MM.1S (cell line): ENCODE measurements at regions not wholly inside any gene's neighbourhood (a gene's known extent, or its start where the extent isn't known, plus 50 kb on each side); places are given as distances from the start of the nearest gene placed in this dataset.
"Not testable (repeated sequence)": the region's sequence is repeated elsewhere in the genome, so short reads cannot be mapped to it uniquely, and the experiment has no call there.

Source experiments
- DNase-seq: peaks from one replicate; pipeline ENCODE4 v3.0.0-alpha.2; 2015
- H2AFZ ChIP-seq: fragments of 300-600 bp; sonication (generic); 2 replicates; pipeline ENCODE4 v1.6.0; 2016; ENCODE audit warnings: antibody characterized with exemption, low read length
- H3F3A ChIP-seq: fragments of 300-600 bp; sonication (generic); 2 replicates; pipeline ENCODE4 v1.6.1; 2016; ENCODE audit warnings: mild to moderate bottlenecking, antibody characterized with exemption, low read length, moderate library complexity, mixed read lengths; ENCODE audit not compliant: insufficient read depth
- H3K27ac ChIP-seq: fragments of 300-600 bp; sonication (generic); 2 replicates; pipeline ENCODE4 v1.5.1; 2016; ENCODE audit warnings: mild to moderate bottlenecking, low read length
- H3K27me3 ChIP-seq: fragments of 300-600 bp; sonication (generic); replicated peaks from 2 replicates; pipeline ENCODE4 v1.6.0; 2016; ENCODE audit warnings: low read length; ENCODE audit not compliant: insufficient read depth
- H3K36me3 ChIP-seq: fragments of 300-600 bp; sonication (generic); replicated peaks from 2 replicates; pipeline ENCODE4 v1.6.1; 2016; ENCODE audit warnings: mild to moderate bottlenecking, low read length, mixed read lengths; ENCODE audit not compliant: insufficient read depth
- H3K4me1 ChIP-seq: fragments of 300-600 bp; sonication (generic); 2 replicates; pipeline ENCODE4 v1.6.1; 2016; ENCODE audit warnings: low read length, mixed read lengths
- H3K4me2 ChIP-seq: fragments of 300-600 bp; sonication (generic); 2 replicates; pipeline ENCODE4 v1.6.0; 2016; ENCODE audit warnings: low read depth, low read length
- H3K4me3 ChIP-seq: fragments of 300-600 bp; sonication (generic); 2 replicates; pipeline ENCODE4 v1.5.1; 2016; ENCODE audit warnings: low read length, mixed read lengths
- H3K79me2 ChIP-seq: fragments of 300-600 bp; sonication (generic); 2 replicates; pipeline ENCODE4 v1.6.1; 2016; ENCODE audit warnings: mixed run types, low read length, mixed read lengths
- H3K9ac ChIP-seq: fragments of 300-600 bp; sonication (generic); 2 replicates; pipeline ENCODE4 v1.6.1; 2016; ENCODE audit warnings: low read length, mixed read lengths
- H3K9me2 ChIP-seq: fragments of 300-600 bp; sonication (generic); replicated peaks from 2 replicates; pipeline ENCODE4 v1.6.1; 2016; ENCODE audit warnings: mild to moderate bottlenecking, low read length, mixed read lengths; ENCODE audit not compliant: insufficient read depth
- H3K9me3 ChIP-seq: fragments of 300-600 bp; sonication (generic); replicated peaks from 2 replicates; pipeline ENCODE4 v1.6.1; 2016; ENCODE audit warnings: mild to moderate bottlenecking, low read length, mixed read lengths; ENCODE audit not compliant: insufficient read depth
- H4K20me1 ChIP-seq: fragments of 300-600 bp; sonication (generic); 2 replicates; pipeline ENCODE4 v1.6.1; 2016; ENCODE audit warnings: mild to moderate bottlenecking, low read length, moderate library complexity, mixed read lengths; ENCODE audit not compliant: insufficient read depth
- EZH2 ChIP-seq: fragments of 300-600 bp; sonication (generic); optimal IDR thresholded peaks from 2 replicates; pipeline ENCODE3; 2017; ENCODE audit warnings: low read depth, mild to moderate bottlenecking, antibody characterized with exemption, low read length, mixed read lengths
- EZH2phosphoT487 ChIP-seq: fragments of 300-600 bp; sonication (generic); IDR thresholded peaks from 2 replicates; pipeline ENCODE4 v1.6.1; 2018; ENCODE audit warnings: antibody characterized with exemption, low read length
- TF ChIP-seq, protein P1 (sequence below): fragments of 300-600 bp; sonication (generic); IDR thresholded peaks from 2 replicates; pipeline ENCODE4 v1.5.1; 2016; ENCODE audit warnings: antibody characterized with exemption, low read length, mixed read lengths

GRCh38 chr14:98223106-98223505 is 1048.9 kb downstream of the BCL11B start:
- peaks cover 12% of the 10 kb centered on the region for H3F3A ChIP-seq
- H3K9ac ChIP-seq = no peak overlapping the region
- no peak overlapping the region for H3K4me2 ChIP-seq
- no peak for DNase-seq
- H3K4me3 ChIP-seq = no peak overlapping the region
- no peaks in the 10 kb centered on the region for H3K9me3 ChIP-seq
- H3K9me2 ChIP-seq = no peaks in the 10 kb centered on the region
- TF ChIP-seq, protein P1, sequence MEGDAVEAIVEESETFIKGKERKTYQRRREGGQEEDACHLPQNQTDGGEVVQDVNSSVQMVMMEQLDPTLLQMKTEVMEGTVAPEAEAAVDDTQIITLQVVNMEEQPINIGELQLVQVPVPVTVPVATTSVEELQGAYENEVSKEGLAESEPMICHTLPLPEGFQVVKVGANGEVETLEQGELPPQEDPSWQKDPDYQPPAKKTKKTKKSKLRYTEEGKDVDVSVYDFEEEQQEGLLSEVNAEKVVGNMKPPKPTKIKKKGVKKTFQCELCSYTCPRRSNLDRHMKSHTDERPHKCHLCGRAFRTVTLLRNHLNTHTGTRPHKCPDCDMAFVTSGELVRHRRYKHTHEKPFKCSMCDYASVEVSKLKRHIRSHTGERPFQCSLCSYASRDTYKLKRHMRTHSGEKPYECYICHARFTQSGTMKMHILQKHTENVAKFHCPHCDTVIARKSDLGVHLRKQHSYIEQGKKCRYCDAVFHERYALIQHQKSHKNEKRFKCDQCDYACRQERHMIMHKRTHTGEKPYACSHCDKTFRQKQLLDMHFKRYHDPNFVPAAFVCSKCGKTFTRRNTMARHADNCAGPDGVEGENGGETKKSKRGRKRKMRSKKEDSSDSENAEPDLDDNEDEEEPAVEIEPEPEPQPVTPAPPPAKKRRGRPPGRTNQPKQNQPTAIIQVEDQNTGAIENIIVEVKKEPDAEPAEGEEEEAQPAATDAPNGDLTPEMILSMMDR = no peak
- TF ChIP-seq EZH2 (no peak), EZH2phosphoT487 (no peak)
- no peaks in the 10 kb centered on the region for H3K36me3 ChIP-seq
- no peak overlapping the region for H3K27ac ChIP-seq
- no peaks in the 10 kb centered on the region for H3K79me2 ChIP-seq
- H3K27me3 ChIP-seq = no peaks in the 10 kb centered on the region
- H4K20me1 ChIP-seq = no peaks in the 10 kb centered on the region
- H3K4me1 ChIP-seq = peaks cover 23% of the 10 kb centered on the region
- H2AFZ ChIP-seq = no peak overlapping the region

- H3F3A ChIP-seq = peaks cover 18% of the 10 kb centered on the region
- not testable (repeated sequence) for H3K4me3 ChIP-seq, H3K36me3 ChIP-seq, H3K79me2 ChIP-seq, DNase-seq, H3K9me2 ChIP-seq, H3K9me3 ChIP-seq, H2AFZ ChIP-seq, H3K4me2 ChIP-seq, H4K20me1 ChIP-seq, H3K27me3 ChIP-seq, H3K9ac ChIP-seq, H3K27ac ChIP-seq
- H3K4me1 ChIP-seq = peaks cover 29% of the 10 kb centered on the region
Measured at GRCh38 chr14:98223710-98224109, 1048.3 kb downstream of the BCL11B start.

GRCh38 chr14:98226411-98226810 is 1045.6 kb downstream of the BCL11B start:
- H3K27me3 ChIP-seq = no peaks in the 10 kb centered on the region
- H3F3A ChIP-seq = peaks cover 20% of the 10 kb centered on the region
- no peak overlapping the region for H3K4me3 ChIP-seq
- H3K9me3 ChIP-seq = no peaks in the 10 kb centered on the region
- H3K36me3 ChIP-seq = no peaks in the 10 kb centered on the region
- H3K79me2 ChIP-seq = no peaks in the 10 kb centered on the region
- H4K20me1 ChIP-seq = no peaks in the 10 kb centered on the region
- H2AFZ ChIP-seq = no peak overlapping the region
- no peak for DNase-seq
- H3K9me2 ChIP-seq = no peaks in the 10 kb centered on the region
- peaks cover 31% of the 10 kb centered on the region for H3K4me1 ChIP-seq
- no peak overlapping the region for H3K4me2 ChIP-seq
- 0 out of 2 replicates have a peak overlapping the region, but pooled peaks have one; percentile 48 for H3K9ac ChIP-seq
- peak overlapping the region; percentile 99; the same call in 1 of the 2 replicates for H3K27ac ChIP-seq
- TF ChIP-seq EZH2 = no peak
- no peak for TF ChIP-seq EZH2phosphoT487
- TF ChIP-seq, protein P1 = no peak

DNA sequence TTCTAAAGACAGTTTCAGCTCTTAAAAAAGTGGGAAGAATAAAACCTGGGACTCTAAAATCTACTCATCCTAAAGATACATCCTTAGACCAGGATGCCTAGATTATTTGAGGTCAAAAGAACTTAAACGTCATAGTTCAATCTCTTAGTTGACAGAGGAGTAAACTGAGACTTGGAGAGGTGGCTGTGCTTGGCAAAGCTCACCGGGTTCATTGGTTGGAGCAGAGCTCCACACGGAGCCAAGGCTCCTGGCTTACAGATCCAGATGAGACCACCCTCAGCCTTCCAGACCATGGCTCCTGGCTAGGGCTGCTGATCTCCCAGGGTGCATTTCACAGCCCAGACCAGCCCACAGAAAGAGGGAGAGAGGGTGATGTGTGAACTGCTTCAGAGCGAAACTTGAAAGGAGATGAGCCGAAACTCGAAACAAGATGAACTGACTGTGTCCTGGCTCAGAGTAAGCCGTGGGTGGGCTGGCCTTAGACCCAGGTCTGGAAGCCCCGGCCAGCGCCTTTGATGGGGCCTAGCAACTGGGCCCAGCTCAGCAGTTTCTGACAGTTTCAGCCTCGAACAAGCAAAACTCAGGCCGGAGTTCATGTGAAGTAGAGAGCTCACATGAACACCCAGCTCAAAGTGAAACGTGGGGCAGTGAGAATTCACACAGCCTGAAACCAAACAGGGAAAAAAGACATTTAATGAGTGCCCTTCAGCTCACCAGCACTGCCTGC is 1044.8 kb downstream of the BCL11B start:
- Histone ChIP-seq H2AFZ (peak overlapping the region; percentile 52; the same call in 1 of the 2 replicates), H3K9me2 (no peaks in the 10 kb centered on the region), H3K36me3 (no peaks in the 10 kb centered on the region), H3K79me2 (no peaks in the 10 kb centered on the region), H3K27ac (peak overlapping the region; percentile 99), H4K20me1 (no peaks in the 10 kb centered on the region), H3K9ac (peak overlapping the region; percentile 71), H3K9me3 (no peaks in the 10 kb centered on the region), H3F3A (peaks cover 20% of the 10 kb centered on the region), H3K27me3 (no peaks in the 10 kb centered on the region), H3K4me1 (peaks cover 31% of the 10 kb centered on the region), H3K4me2 (peak overlapping the region; percentile 55), H3K4me3 (0 out of 2 replicates have a peak overlapping the region, but pooled peaks have one; percentile 28)
- no peak for TF ChIP-seq EZH2
- no peak for TF ChIP-seq EZH2phosphoT487
- TF ChIP-seq, protein P1 = no peak
- DNase-seq = peak; percentile 92
